IMR-90 (cell line): ENCODE measurements at regions not wholly inside any gene's neighbourhood (a gene's known extent, or its start where the extent isn't known, plus 50 kb on each side); places are given as distances from the start of the nearest gene placed in this dataset.

Experiments
- ATAC-seq: fragments of 200-7000 bp; cut with Tn5 transposase; 2 replicates; pipeline ENCODE4 v1.9.1; 2020; ENCODE audit warnings: low read depth, mild to moderate bottlenecking, moderate library complexity
- BruUV-seq: library from RNA; stranded (reverse); fragments of 400-500 nt; replicated peaks from 2 replicates; lab custom pipeline; 2021; lab: Mats Ljungman, UMichigan
- CTCF ChIA-PET: fragments of 300-600 bp; formaldehyde crosslinking; extraction: SDS; loops from one replicate; lab custom pipeline; 2021; ENCODE audit warnings: antibody characterized with exemption; lab: Yijun Ruan, JAX
- POLR2A ChIA-PET: fragments of 300-600 bp; sonication (Branson Sonifier 250); formaldehyde crosslinking; loops from one replicate; lab custom pipeline; 2022; ENCODE audit warnings: antibody characterized with exemption; ENCODE audit not compliant: unreplicated experiment; lab: Charles Lee
- DNase-seq: peaks from one replicate; pipeline ENCODE4 v3.0.0; 2013
- H2AFZ ChIP-seq: replicated peaks from 2 replicates; pipeline ENCODE3; 2013; ENCODE audit warnings: low read length, mild to moderate bottlenecking; ENCODE audit not compliant: poor library complexity
- H2AK5ac ChIP-seq: 2 replicates; pipeline ENCODE4 v1.6.1; 2013; ENCODE audit warnings: low read depth, low read length, inconsistent platforms
- H2AK9ac ChIP-seq: replicated peaks from 2 replicates; pipeline ENCODE3; 2013; ENCODE audit warnings: mild to moderate bottlenecking, low read depth, low read length, moderate library complexity; ENCODE audit not compliant: poor library complexity
- H2BK120ac ChIP-seq: 2 replicates; pipeline ENCODE4 v1.6.1; 2013; ENCODE audit warnings: low read depth, low read length, inconsistent platforms
- H2BK15ac ChIP-seq: 3 replicates; pipeline ENCODE4 v1.6.1; 2013; ENCODE audit warnings: low read depth, low read length, inconsistent platforms
- H2BK20ac ChIP-seq: 2 replicates; pipeline ENCODE4 v1.6.1; 2013; ENCODE audit warnings: low read depth, mild to moderate bottlenecking, inconsistent platforms, low read length, moderate library complexity
- H2BK5ac ChIP-seq: 2 replicates; pipeline ENCODE4 v1.6.1; 2013; ENCODE audit warnings: mild to moderate bottlenecking, low read depth, low read length, inconsistent platforms; ENCODE audit not compliant: poor library complexity, severe bottlenecking
- H3K14ac ChIP-seq: replicated peaks from 2 replicates; pipeline ENCODE4 v1.6.1; 2013; ENCODE audit warnings: low read depth, low read length, inconsistent platforms
- H3K18ac ChIP-seq: 2 replicates; pipeline ENCODE4 v1.6.1; 2013; ENCODE audit warnings: low read depth, low read length, control low read depth
- H3K23ac ChIP-seq: 2 replicates; pipeline ENCODE4 v1.6.1; 2013; ENCODE audit warnings: low read depth, low read length, inconsistent platforms
- H3K27ac ChIP-seq: 2 replicates; pipeline ENCODE4 v1.5.1; 2013; ENCODE audit warnings: mild to moderate bottlenecking, control low read depth, low read length; ENCODE audit not compliant: insufficient read depth
- H3K27me3 ChIP-seq: 2 replicates; pipeline ENCODE4 v1.6.1; 2013; ENCODE audit warnings: low read length; ENCODE audit not compliant: control insufficient read depth, insufficient read depth
- H3K36me3 ChIP-seq: 2 replicates; pipeline ENCODE4 v1.6.1; 2013; ENCODE audit warnings: low read length, mixed read lengths; ENCODE audit not compliant: control insufficient read depth, insufficient read depth
- H3K4ac ChIP-seq: 2 replicates; pipeline ENCODE4 v1.6.1; 2013; ENCODE audit warnings: low read depth, low read length, inconsistent platforms
- H3K4me1 ChIP-seq: 2 replicates; pipeline ENCODE4 v1.6.1; 2013; ENCODE audit warnings: low read length, mixed read lengths; ENCODE audit not compliant: control insufficient read depth, insufficient read depth
- H3K4me2 ChIP-seq: 2 replicates; pipeline ENCODE4 v1.6.1; 2013; ENCODE audit warnings: low read depth, mild to moderate bottlenecking, control low read depth, low read length, moderate library complexity
- H3K4me3 ChIP-seq: 2 replicates; pipeline ENCODE4 v1.5.1; 2013; ENCODE audit warnings: low read depth, mild to moderate bottlenecking, control low read depth, low read length, moderate library complexity; ENCODE audit not compliant: insufficient read depth
- H3K56ac ChIP-seq: 2 replicates; pipeline ENCODE4 v1.6.1; 2013; ENCODE audit warnings: low read length, inconsistent platforms; ENCODE audit not compliant: insufficient read depth; ENCODE audit errors: extremely low read depth
- H3K79me1 ChIP-seq, 2 experiments: 2 replicates each; pipeline ENCODE4 v1.6.1; 2013; ENCODE audit warnings: low read length in 2 of 2, inconsistent platforms in 1 of 2, low read depth in 1 of 2
- H3K9ac ChIP-seq: 2 replicates; pipeline ENCODE4 v1.6.1; 2013; ENCODE audit warnings: low read depth, low read length, control low read depth
- H3K9me1 ChIP-seq: 2 replicates; pipeline ENCODE4 v1.6.1; 2013; ENCODE audit warnings: low read length, inconsistent platforms; ENCODE audit not compliant: insufficient read depth
- H3K9me3 ChIP-seq: 2 replicates; pipeline ENCODE4 v1.6.1; 2013; ENCODE audit warnings: low read length; ENCODE audit not compliant: control insufficient read depth, insufficient read depth
- H4K20me1 ChIP-seq: 2 replicates; pipeline ENCODE4 v1.6.1; 2013; ENCODE audit warnings: low read length, inconsistent platforms; ENCODE audit not compliant: insufficient read depth
- H4K5ac ChIP-seq: 2 replicates; pipeline ENCODE4 v1.6.1; 2013; ENCODE audit warnings: mild to moderate bottlenecking, low read depth, low read length, control low read depth
- H4K8ac ChIP-seq, 2 experiments: 2 replicates each; pipeline ENCODE4 v1.6.1; 2013; ENCODE audit warnings: low read depth in 2 of 2, low read length in 2 of 2, control low read depth in 1 of 2, inconsistent platforms in 1 of 2
- H4K91ac ChIP-seq: 2 replicates; pipeline ENCODE4 v1.6.1; 2013; ENCODE audit warnings: low read depth, low read length, inconsistent platforms; ENCODE audit not compliant: insufficient read depth
- RCOR1 ChIP-seq: IDR thresholded peaks from 2 replicates; pipeline ENCODE4 v1.6.1; 2012; ENCODE audit warnings: mild to moderate bottlenecking, low read length, improper control_type of control experiment; ENCODE audit not compliant: insufficient replicate concordance
- SMC3 ChIP-seq: fragments of 150-350 bp; IDR thresholded peaks from 2 replicates; pipeline ENCODE4 v1.6.1; 2016; ENCODE audit warnings: low read depth, mild to moderate bottlenecking, antibody characterized with exemption, low read length, moderate library complexity
- dilution Hi-C: fragments of 300-500 bp; cut with HindIII; formaldehyde crosslinking; loops from one replicate; pipeline ENCODE4 v1.14.3; 2018; ENCODE audit warnings: low sequenced_read_pairs; ENCODE audit not compliant: unreplicated experiment
- in situ Hi-C: fragments of 300-500 bp; cut with MboI; formaldehyde crosslinking; loops from 3 replicates; pipeline ENCODE4 v1.14.3; 2019; ENCODE audit warnings: low sequenced_read_pairs, inconsistent platforms, mixed read lengths
- intact Hi-C: fragments of 100-400 bp; cut with micrococcal nuclease; formaldehyde crosslinking; loops from 2 replicates; pipeline ENCODE4 v1.10.0; 2022
- TF ChIP-seq, protein P1 (sequence below): conservative IDR thresholded peaks from 2 replicates; pipeline ENCODE4 v1.5.1; 2012; ENCODE audit warnings: mild to moderate bottlenecking, low read depth, low read length, improper control_type of control experiment

DNA sequence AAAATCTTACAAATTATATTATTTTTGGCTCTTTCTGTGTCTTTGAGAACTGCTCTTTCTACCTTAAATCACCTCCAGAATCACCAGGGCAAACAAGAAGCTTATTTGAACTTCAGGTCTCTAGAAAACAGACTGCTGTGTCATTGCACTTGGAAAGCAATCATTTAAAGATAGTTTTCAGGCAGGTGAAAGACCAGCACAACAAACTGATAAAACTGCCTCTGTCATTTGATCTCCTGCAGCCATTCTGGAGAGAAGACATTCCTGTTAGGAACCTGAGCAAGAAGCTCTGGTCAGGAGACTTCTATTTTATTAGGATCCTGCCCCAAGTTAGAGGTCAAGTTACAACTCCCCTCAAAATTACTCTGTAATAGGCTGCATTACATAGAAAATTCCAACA lies 50.7 kb upstream of the AP4E1 start:
- Histone ChIP-seq H2BK5ac (no peak overlapping the region), H3K27ac (no peak overlapping the region), H2BK15ac (no peak overlapping the region), H4K91ac (no peak overlapping the region), H3K23ac (no peak overlapping the region), H2AK5ac (no peak overlapping the region), H2AFZ (no peak overlapping the region), H4K5ac (no peak overlapping the region), H4K8ac (no peak overlapping the region), H3K9me3 (no peaks in the 10 kb centered on the region), H3K79me1 (no peaks in the 10 kb centered on the region), H3K18ac (no peak overlapping the region), H3K27me3 (peaks cover 18% of the 10 kb centered on the region), H3K9me1 (peaks cover 5% of the 10 kb centered on the region; the same call in 1 of the 2 replicates), H4K20me1 (no peaks in the 10 kb centered on the region), H2BK120ac (no peak overlapping the region), H3K14ac (no peak overlapping the region), H3K4me3 (no peak overlapping the region), H3K4me1 (no peaks in the 10 kb centered on the region), H3K9ac (no peak overlapping the region), H2AK9ac (no peak overlapping the region), H3K4ac (no peak overlapping the region), H3K36me3 (no peaks in the 10 kb centered on the region), H2BK20ac (no peak overlapping the region), H3K56ac (no peak overlapping the region), H3K4me2 (no peak overlapping the region)
- in situ Hi-C loops (no loop called here), intact Hi-C loops (no loop called here), dilution Hi-C loops (no loop called here)
- TF ChIP-seq RCOR1 (no peak), SMC3 (no peak)
- TF ChIP-seq, protein P1, sequence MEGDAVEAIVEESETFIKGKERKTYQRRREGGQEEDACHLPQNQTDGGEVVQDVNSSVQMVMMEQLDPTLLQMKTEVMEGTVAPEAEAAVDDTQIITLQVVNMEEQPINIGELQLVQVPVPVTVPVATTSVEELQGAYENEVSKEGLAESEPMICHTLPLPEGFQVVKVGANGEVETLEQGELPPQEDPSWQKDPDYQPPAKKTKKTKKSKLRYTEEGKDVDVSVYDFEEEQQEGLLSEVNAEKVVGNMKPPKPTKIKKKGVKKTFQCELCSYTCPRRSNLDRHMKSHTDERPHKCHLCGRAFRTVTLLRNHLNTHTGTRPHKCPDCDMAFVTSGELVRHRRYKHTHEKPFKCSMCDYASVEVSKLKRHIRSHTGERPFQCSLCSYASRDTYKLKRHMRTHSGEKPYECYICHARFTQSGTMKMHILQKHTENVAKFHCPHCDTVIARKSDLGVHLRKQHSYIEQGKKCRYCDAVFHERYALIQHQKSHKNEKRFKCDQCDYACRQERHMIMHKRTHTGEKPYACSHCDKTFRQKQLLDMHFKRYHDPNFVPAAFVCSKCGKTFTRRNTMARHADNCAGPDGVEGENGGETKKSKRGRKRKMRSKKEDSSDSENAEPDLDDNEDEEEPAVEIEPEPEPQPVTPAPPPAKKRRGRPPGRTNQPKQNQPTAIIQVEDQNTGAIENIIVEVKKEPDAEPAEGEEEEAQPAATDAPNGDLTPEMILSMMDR = no peak
- no TSS peak for BruUV-seq
- DNase-seq = no peak
- ChIA-PET CTCF (interaction anchor here (1.0 kb wide), 1 partner anchor 11 kb away, joined by 3 read pairs; no protein-coding TSS in a partner anchor), POLR2A (no interaction called here)
- no peak for ATAC-seq
